Neural cell (in vitro differentiated cells): ENCODE measurements at regions not wholly inside any gene's neighbourhood (a gene's known extent, or its start where the extent isn't known, plus 50 kb on each side); places are given as distances from the start of the nearest gene placed in this dataset.

Source experiments
- EP300 ChIP-seq: fragments of 450-650 bp; conservative IDR thresholded peaks from 2 replicates; pipeline ENCODE4 v1.6.1; 2014; ENCODE audit warnings: antibody characterized with exemption, mild to moderate bottlenecking, moderate library complexity; ENCODE audit not compliant: poor library complexity, severe bottlenecking
- EZH2 ChIP-seq: fragments of 200-600, 300-800 bp; shearing (Covaris generic), sonication (generic); IDR thresholded peaks from 2 replicates; pipeline ENCODE4 v1.6.1; 2014; ENCODE audit warnings: antibody characterized with exemption, low read length, borderline replicate concordance, mild to moderate bottlenecking; ENCODE audit not compliant: insufficient read depth, poor library complexity, severe bottlenecking
- POLR2AphosphoS5 ChIP-seq: IDR thresholded peaks from 2 replicates; pipeline ENCODE4 v1.6.1; 2012
- SMC3 ChIP-seq: fragments of 450-650 bp; conservative IDR thresholded peaks from 2 replicates; pipeline ENCODE4 v1.6.1; 2014; ENCODE audit warnings: antibody characterized with exemption, mild to moderate bottlenecking, moderate library complexity; ENCODE audit not compliant: poor library complexity
- TF ChIP-seq, protein P1 (sequence below): fragments of 450-650 bp; IDR thresholded peaks from 2 replicates; pipeline ENCODE4 v1.5.1; 2014; ENCODE audit warnings: antibody characterized with exemption, mild to moderate bottlenecking, moderate library complexity; ENCODE audit not compliant: poor library complexity, severe bottlenecking

DNA sequence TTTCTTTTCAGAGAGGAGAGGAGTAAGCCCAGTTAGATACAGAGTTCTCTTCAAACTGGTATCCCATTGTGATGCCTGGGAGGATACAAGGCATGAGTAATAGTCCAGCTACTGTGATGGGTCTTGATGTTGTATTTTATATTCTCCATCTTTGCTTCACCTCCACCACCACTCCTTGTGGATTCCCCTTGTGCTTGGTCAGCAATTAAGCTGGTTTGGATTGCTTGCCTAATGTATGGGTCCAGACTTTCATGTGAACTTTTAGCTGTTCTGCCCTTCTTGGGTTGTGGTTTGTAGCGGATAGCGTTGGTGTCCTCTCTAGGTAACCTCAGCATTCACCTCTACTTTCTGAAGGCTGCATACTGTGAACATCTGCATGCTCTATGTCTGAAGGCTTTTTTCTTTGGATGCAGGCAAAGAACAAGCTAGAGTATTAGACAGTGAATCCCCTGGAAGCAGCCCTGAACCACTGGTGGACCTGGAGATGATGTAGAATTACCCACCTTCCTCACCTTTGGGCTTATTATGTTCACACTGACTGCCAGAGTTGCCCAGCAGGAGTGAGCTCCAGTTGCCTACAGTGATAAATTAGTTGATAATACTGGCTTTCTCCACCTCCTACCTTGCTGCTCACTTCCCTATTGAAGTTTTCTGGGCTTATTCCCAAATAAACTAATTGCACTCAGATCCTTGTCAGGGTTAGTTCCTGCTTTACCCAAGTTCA is 126.5 kb upstream of the MTPN start:
- no peak for TF ChIP-seq POLR2AphosphoS5
- TF ChIP-seq EP300 = no peak
- TF ChIP-seq, protein P1, sequence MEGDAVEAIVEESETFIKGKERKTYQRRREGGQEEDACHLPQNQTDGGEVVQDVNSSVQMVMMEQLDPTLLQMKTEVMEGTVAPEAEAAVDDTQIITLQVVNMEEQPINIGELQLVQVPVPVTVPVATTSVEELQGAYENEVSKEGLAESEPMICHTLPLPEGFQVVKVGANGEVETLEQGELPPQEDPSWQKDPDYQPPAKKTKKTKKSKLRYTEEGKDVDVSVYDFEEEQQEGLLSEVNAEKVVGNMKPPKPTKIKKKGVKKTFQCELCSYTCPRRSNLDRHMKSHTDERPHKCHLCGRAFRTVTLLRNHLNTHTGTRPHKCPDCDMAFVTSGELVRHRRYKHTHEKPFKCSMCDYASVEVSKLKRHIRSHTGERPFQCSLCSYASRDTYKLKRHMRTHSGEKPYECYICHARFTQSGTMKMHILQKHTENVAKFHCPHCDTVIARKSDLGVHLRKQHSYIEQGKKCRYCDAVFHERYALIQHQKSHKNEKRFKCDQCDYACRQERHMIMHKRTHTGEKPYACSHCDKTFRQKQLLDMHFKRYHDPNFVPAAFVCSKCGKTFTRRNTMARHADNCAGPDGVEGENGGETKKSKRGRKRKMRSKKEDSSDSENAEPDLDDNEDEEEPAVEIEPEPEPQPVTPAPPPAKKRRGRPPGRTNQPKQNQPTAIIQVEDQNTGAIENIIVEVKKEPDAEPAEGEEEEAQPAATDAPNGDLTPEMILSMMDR = no peak
- no peak for TF ChIP-seq EZH2
- TF ChIP-seq SMC3 = no peak
